ENCODE measurements at regions not wholly inside any gene's neighbourhood (a gene's known extent, or its start where the extent isn't known, plus 50 kb on each side); places are given as distances from the start of the nearest gene placed in this dataset.

DNA sequence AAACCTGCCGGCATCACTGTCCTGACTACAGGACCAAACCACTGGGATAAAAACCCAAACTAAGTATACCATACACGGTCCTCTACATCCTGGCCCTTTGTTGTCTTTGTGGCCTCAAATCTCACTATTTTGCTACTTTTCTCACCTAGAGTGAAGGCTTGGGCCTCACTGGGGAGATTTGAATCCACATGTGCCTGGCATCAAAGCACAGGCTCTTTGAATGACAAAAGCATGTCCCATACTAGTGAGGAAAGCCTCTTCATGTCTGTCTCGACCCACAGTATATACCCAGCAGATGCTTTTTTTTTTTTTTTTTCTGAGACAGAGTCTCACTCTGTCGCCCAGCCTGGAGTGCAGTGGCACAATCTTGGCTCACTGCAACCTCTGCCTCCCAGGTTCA, 72.5 kb upstream of the DRD2 start:
- TF ChIP-seq, protein P1, sequence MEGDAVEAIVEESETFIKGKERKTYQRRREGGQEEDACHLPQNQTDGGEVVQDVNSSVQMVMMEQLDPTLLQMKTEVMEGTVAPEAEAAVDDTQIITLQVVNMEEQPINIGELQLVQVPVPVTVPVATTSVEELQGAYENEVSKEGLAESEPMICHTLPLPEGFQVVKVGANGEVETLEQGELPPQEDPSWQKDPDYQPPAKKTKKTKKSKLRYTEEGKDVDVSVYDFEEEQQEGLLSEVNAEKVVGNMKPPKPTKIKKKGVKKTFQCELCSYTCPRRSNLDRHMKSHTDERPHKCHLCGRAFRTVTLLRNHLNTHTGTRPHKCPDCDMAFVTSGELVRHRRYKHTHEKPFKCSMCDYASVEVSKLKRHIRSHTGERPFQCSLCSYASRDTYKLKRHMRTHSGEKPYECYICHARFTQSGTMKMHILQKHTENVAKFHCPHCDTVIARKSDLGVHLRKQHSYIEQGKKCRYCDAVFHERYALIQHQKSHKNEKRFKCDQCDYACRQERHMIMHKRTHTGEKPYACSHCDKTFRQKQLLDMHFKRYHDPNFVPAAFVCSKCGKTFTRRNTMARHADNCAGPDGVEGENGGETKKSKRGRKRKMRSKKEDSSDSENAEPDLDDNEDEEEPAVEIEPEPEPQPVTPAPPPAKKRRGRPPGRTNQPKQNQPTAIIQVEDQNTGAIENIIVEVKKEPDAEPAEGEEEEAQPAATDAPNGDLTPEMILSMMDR (conservative IDR thresholded peaks at IDR 0.05), result no peak
- TF ChIP-seq EZH2 (IDR thresholded peaks at IDR 0.05; ENCODE audit: low read depth), result no peak
